ENCODE measurements at regions not wholly inside any gene's neighbourhood (a gene's known extent, or its start where the extent isn't known, plus 50 kb on each side); places are given as distances from the start of the nearest gene placed in this dataset.

- TF ChIP-seq CTCF (conservative IDR thresholded peaks at IDR 0.05; ENCODE audit: low read length) (no peak), EZH2phosphoT487 (IDR thresholded peaks at IDR 0.05; ENCODE audit: borderline replicate concordance) (no peak)
Observed at GRCh38 chr13:65275108-65275507, 1955.0 kb downstream of the PCDH9 start.

Data from Loucy (cell line).